ENCODE measurements at regions not wholly inside any gene's neighbourhood (a gene's known extent, or its start where the extent isn't known, plus 50 kb on each side); places are given as distances from the start of the nearest gene placed in this dataset.

DNA sequence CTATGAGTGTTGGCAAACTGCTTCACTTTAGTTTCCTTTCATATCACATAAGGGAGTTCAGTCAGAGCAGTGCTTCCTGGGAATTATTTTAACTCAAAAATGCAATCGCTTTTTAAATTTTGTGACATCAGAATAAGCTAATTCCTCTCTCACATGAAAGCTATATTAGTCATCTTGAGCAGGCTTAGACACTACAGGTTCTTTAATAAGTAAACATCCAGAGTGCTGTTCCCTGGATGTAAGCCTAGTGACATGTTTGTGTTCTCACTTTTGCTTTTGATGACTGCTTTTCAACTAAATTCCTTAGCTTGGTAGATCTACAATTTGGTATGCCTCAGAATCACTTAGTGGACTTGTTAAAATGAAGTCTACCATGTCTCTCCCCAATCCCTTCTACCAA is 252.7 kb upstream of the POU3F2 start:
- no peak for DNase-seq

- no peak for DNase-seq
Observed at GRCh38 chr6:98583506-98583905, 250.9 kb upstream of the POU3F2 start.

DNA sequence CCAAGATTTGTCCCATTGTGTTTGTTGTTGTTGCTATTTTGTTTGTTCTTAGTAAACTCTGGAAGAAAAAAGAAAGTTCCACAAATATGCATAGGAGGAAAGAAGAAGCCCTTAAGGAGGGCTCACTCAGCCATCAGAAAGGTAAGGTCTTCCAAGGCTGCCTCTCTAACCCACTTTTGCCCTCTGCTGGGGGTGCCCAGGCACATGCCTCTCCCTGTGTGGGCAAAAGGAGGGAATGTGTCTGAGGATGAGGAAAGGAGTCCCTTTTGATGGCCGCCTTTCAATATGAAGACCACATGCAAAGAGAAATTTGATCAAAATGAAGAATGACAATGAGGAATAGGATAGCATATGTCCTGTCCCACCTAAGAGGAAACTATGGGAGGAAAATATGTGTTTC is 248.2 kb upstream of the POU3F2 start:
- DNase-seq = no peak

DNA sequence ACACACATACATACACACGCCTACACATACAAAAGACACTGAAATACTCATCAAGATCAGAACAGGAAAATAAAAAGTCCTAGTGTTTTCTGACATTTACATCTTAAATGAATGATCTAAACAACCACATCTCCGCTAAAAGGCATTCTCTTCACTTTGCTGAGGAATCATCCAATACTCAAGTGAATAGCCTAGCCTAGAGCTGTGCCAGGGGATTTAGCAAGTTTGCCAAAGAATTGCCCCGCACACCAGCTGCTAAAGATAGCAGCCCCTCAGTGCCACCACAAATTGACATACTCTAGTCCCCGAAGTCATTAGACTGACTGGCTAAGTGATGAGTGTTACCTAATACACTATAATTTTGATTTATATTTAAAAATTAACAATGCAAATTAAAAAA is 246.8 kb upstream of the POU3F2 start:
- no peak for DNase-seq

- no peak for DNase-seq
Observed at GRCh38 chr6:98589536-98589935, 244.8 kb upstream of the POU3F2 start.

- no peak for DNase-seq
Observed at GRCh38 chr6:98590136-98590681, 244.2 kb upstream of the POU3F2 start.

DNA sequence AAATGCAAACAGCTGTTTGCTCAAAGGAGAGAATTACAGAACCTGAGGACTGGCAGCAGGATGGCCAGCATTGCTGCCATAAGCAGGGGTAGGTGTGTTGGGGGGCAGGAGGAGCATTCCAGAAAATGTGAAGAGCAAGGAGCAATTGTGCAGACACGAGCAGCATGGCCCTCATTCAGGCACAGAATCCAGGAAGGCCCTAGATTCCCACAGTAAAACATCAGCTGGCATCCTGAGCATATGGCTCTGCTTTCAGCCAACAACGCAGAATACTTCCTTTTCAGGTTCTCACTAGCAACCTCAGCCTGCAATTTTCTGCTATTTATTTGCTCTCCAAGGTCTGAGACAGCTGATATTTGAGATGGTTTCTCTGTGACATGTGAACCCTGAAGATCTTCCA is 243.4 kb upstream of the POU3F2 start:
- DNase-seq = no peak

DNA sequence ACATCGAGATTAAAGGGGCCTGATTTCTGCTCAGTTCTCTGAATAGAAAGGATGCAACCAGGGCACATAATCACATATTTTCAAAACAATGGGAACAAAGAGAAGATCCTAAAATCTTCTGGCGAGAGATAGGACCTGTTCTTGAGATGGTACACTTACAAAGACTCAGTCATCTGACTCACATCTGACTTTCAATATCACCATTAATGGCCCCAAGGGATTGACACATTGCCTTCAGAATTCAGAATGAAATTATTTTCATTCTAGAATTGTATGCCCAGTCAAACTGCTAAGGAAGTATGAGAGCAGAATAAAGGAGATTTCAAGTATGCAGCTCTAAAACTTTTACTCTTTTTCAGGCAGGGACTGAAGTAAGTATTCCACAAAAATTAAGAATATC is 240.7 kb upstream of the POU3F2 start:
- DNase-seq = no peak

DNA sequence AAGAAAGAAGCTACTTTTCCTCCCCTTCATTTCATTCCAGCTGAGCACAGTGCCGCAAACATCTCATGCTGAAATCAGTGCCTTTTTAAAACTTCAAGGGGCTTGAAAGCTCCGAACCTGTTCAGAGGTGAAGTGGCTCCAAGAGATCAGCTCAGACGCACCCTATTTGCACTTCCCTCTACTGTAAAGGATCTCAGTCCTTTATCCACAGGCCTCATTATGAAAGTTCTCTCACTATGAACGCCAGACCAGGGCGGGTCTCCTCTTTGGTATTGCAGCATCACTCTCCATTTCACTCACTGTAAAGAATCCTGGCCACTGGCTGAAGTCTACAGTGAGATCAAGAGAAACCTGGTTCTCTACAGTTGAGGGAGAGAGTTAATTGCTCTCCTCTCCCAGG is 232.7 kb upstream of the POU3F2 start:
- DNase-seq = no peak

DNA sequence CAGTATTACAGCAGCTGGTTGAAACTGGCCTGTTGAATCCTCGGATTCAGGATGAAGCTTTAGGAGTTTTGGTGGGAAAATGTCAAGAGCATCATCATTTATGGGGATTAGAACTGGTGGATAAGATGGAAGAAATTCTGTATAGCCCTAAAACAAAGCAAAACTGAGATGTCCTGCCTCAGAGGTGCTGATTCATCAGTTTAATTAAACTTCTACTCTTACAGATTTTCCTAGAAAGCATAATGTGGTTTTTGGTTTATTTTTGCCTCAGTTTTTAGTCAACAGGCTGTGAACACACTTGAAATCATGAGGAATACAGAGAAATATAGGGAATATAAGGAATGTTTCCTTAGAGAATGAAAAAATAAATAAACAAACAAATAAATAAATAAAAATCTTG is 228.7 kb upstream of the POU3F2 start:
- DNase-seq = no peak

GRCh38 chr6:98627129-98627775 is 207.1 kb upstream of the POU3F2 start:
- DNase-seq = no peak

- DNase-seq = no peak
Observed at GRCh38 chr6:98633886-98634285, 200.5 kb upstream of the POU3F2 start.

- DNase-seq = no peak
Observed at GRCh38 chr6:98634569-98634968, 199.8 kb upstream of the POU3F2 start.

DNA sequence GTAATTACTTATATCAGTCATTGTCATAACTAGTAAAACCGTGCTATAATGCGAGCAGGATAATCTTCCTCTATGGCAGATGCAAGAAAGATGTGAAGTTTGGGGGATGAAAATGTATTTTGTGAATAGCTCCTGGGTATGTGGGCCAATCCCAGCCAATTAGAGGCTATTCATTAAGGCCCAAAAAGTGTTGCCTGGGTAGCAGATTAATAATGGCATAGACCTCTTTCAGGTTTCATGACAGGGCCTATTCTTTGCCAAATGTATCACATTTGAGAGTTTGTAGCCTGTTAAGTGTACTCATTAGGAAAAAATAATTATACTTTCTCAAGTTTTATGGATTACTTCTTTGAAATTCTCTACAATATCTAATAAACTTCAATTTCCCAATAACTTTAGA is 199.2 kb upstream of the POU3F2 start:
- no peak for DNase-seq

DNA sequence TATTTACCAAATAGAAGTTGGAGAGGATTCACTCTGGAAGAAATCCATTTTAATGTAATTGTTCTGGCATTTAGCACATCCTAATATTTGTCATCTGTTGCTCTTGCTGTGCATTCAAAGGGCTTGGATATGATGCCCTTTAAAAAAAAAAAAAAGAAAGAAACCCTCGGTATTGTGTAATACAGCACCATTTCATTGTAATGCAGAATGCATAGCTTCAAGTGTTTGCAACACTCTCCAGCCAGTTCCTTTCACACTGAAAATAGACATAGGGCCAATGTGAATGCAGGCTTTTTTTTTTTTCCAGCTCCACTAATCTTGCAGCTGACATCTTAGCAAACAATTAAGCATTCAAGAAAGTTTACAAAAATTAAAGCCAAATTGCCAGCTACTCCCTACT is 197.4 kb upstream of the POU3F2 start:
- peak; percentile 2 for DNase-seq

GRCh38 chr6:98639089-98639635 is 195.2 kb upstream of the POU3F2 start:
- no peak for DNase-seq

- DNase-seq = no peak
Observed at GRCh38 chr6:98640366-98640765, 194.0 kb upstream of the POU3F2 start.

- no peak for DNase-seq
Observed at GRCh38 chr6:98641949-98642719, 192.2 kb upstream of the POU3F2 start.

- DNase-seq = no peak
Observed at GRCh38 chr6:98644063-98644462, 190.3 kb upstream of the POU3F2 start.

DNA sequence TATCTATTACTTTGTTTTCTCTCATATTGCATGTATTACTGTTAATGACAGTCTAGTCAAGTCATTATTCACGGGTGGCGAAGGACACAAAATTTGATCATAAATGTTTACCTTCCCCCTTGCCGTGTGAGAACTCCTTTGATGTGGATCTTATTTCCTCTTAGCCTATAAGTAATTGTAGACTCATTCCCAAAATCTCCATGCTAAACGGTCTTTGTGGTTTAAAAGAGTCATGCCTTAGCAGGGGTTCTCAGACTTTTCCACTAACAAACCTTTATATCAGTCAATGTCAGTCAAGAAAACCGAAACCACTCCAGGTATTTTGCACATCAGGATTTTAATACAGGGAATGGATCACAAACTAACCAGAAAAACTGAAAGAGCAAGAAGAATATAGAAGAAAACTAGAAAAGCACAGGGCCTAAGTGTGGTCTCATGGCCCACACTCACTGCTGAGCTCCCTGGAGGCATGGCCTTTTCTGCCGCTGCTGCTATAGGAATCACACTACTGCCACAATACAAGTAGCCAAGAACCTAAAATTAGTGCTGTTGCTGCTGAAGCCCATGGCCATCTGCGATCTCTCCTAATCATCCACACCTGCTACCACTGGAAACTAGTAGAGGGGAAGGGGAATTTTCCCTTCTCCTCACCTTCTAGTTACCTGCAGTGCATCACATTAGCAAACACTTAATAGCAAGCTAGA is 186.0 kb upstream of the POU3F2 start:
- no peak for DNase-seq

DNA sequence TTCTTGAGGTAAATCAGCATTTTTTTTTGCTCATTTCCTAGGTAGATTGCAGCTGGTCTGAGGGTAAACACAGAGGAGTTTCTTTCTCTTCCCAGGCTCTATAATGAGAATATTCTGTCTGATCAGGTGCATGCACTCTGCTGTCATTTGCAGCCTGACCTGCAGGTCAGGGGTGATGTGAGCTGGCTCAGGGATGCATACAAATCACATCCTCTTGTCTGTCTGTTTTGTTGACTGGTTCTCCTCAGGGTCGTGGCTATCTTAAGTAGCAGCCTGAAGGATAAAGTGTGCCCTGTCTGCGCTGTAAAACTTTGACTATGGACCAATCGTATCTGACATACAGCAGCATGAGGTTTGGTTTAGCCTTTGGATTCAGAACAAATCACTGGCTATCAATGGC is 183.4 kb upstream of the POU3F2 start:
- no peak for DNase-seq

GRCh38 chr6:98653179-98653578 is 181.2 kb upstream of the POU3F2 start:
- no peak for DNase-seq

DNA sequence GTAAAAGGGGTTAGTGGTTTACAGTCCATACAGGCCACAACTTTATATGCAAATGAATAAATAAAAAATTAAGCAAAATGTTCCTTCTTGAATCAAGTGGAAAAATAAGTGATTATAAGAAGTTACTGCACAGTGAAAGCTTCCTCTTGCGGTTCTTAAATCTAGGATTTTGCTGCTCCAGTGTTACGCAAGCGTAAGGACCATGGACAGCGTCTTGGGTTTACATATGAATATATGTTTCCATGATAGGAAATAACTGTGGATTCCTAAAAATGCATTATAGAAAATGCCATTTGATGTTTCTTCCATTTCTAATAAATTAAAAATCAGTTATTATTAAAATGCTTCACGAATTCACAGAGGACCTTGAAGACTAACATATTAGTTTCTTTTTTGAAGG is 176.6 kb upstream of the POU3F2 start:
- DNase-seq = no peak

- DNase-seq = no peak
Observed at GRCh38 chr6:98669371-98669770, 165.0 kb upstream of the POU3F2 start.
